ENCODE measurements at regions not wholly inside any gene's neighbourhood (a gene's known extent, or its start where the extent isn't known, plus 50 kb on each side); places are given as distances from the start of the nearest gene placed in this dataset.

DNA sequence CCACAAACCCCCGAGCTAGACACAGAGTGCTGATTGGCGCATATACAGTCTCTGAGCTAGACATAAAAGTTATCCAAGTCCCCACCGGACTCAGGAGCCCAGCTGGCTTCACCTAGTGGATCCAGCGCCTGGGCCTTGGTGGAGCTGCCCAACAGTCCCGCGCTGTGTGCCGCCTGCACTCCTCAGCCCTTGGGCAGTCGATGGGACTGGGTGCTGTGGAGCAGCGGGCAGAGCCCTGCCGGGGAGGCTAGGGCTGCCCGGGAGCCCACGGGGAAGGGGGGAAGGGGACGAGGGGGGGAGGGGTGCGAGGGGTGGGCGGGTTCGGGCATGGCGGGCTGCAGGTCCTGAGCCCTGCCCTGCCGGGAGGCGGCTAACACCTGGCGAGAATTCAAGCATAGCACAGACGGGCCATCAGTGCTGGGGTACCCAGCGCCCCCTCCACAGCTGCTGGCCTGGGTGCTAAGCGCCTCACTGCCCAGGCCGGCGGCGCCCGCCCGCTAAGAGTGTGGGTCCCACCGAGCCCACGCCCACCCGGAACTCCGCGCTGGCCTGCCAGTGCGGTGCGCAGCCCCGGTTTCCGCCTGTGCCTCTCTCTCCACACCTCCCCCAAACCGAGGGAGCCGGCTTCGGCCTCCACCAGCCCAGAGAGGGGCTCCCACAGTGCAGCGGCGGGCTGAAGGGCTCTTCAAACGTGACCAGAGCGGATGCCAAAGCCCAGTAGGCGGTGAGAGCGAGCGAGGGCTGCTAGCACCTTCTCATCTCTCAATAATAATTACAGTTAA is 391.2 kb upstream of the NUDT12 start:
- no peaks in the 10 kb centered on the region for H3K9me3 ChIP-seq (ENCODE audit: control insufficient read depth in 1 of 2, low read length in 2 of 2)
- no peaks in the 10 kb centered on the region for H3K36me3 ChIP-seq (ENCODE audit: insufficient read depth, low read length)
- H3K4me3 ChIP-seq (ENCODE audit: low read length in 2 of 2) = no peak overlapping the region
- no peaks in the 10 kb centered on the region for H3K4me1 ChIP-seq (ENCODE audit: insufficient read depth, low read length)
- Mint-ChIP-seq H3K4me3 (no peak overlapping the region), H3K36me3 (no peaks in the 10 kb centered on the region), H3K9me3 (peaks cover 0 to 6% (median 2%) of the 10 kb centered on the region in 8 donors), H3K4me1 (no peaks in the 10 kb centered on the region), H3K27me3 (no peaks in the 10 kb centered on the region), H3K27ac (no peak overlapping the region)
- H3K27me3 ChIP-seq (ENCODE audit: insufficient read depth, low read length) = no peaks in the 10 kb centered on the region
- DNase-seq = no peak
- ChIA-PET POLR2A (ENCODE audit: partially characterized antibody) (no interaction called here), CTCF (ENCODE audit: partially characterized antibody) (no interaction called here)
- intact Hi-C loops (cut with micrococcal nuclease) = no loop called here
- no peak overlapping the region for H3K27ac ChIP-seq (ENCODE audit: low read depth, low read length)

GRCh38 chr5:103951776-103952175 is 389.2 kb upstream of the NUDT12 start:
- POLR2A ChIA-PET (ENCODE audit: partially characterized antibody) = no interaction called here
- no peaks in the 10 kb centered on the region for H3K27me3 ChIP-seq (ENCODE audit: insufficient read depth, low read length)
- H3K27me3 Mint-ChIP-seq = no peaks in the 10 kb centered on the region
- no peak overlapping the region for H3K4me3 Mint-ChIP-seq
- no peak overlapping the region for H3K27ac ChIP-seq (ENCODE audit: low read depth, low read length)
- DNase-seq = no peak
- no peak overlapping the region for H3K4me3 ChIP-seq (ENCODE audit: low read length in 2 of 2)
- no peak overlapping the region for H3K27ac Mint-ChIP-seq
- H3K36me3 ChIP-seq (ENCODE audit: insufficient read depth, low read length) = no peaks in the 10 kb centered on the region
- H3K4me1 Mint-ChIP-seq = no peaks in the 10 kb centered on the region
- CTCF ChIA-PET (ENCODE audit: partially characterized antibody) = no interaction called here
- H3K4me1 ChIP-seq (ENCODE audit: insufficient read depth, low read length) = no peaks in the 10 kb centered on the region
- H3K36me3 Mint-ChIP-seq = no peaks in the 10 kb centered on the region
- intact Hi-C loops (cut with micrococcal nuclease) = no loop called here
- peaks cover 0 to 6% (median under 1%) of the 10 kb centered on the region in 8 donors for H3K9me3 Mint-ChIP-seq
- no peaks in the 10 kb centered on the region for H3K9me3 ChIP-seq (ENCODE audit: control insufficient read depth in 1 of 2, low read length in 2 of 2)

DNA sequence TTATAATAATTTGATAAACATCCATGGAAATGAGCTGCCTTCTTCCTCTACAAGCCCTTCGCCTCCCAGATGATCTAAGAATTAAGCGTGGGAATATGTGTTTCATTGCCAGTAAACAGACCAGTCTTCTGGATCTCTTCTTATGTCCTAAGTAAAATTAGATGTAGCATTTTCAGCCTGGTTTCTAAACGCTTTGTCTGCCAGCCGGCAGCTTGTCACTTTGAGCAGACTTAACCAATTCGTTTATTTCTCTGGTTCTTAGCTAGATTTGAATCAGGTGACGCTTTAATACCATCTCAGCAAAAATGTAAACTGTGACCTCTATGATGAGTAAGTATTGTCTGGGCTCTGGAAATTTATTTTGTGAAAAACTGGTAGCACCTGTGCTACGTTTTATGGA is 380.6 kb upstream of the NUDT12 start:
- H3K27me3 Mint-ChIP-seq = no peaks in the 10 kb centered on the region

DNA sequence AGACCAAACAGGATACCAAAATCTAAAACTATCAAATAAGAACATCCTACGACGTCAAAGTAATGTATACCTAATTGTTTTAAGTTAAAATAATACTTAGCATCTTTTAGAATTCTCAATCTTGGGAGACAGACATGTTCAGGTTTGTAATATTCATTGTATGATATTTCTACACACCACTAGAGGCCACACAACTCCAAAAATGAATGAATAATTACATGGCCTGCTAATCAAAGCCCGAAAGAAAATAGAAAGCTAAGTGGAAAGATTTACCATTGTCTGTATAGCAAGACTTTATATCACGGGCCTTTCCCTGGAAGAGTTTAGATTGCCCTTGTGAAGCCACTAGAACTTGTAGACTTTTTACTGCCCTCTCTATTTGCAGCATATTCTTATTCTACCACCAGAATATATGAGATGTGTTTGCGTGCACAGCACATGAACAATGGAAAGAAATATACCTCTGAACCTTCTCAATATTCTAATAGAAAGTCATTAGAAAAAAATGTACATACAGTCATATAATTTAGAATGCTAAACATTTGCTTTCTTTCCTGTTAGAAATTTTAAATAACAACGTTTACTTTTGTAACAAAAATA is 380.1 kb upstream of the NUDT12 start:
- no peak overlapping the region for H3K4me3 ChIP-seq (ENCODE audit: low read length in 2 of 2)
- no peaks in the 10 kb centered on the region for H3K27me3 Mint-ChIP-seq
- H3K4me3 Mint-ChIP-seq = no peak overlapping the region
- DNase-seq = no peak
- ChIA-PET CTCF (ENCODE audit: partially characterized antibody) (no interaction called here), POLR2A (ENCODE audit: partially characterized antibody) (no interaction called here)
- no peaks in the 10 kb centered on the region for H3K4me1 ChIP-seq (ENCODE audit: insufficient read depth, low read length)
- peaks cover 0 to 4% (median 0%) of the 10 kb centered on the region in 8 donors for H3K9me3 Mint-ChIP-seq
- H3K4me1 Mint-ChIP-seq = no peaks in the 10 kb centered on the region
- no peak overlapping the region for H3K27ac Mint-ChIP-seq
- no peaks in the 10 kb centered on the region for H3K9me3 ChIP-seq (ENCODE audit: control insufficient read depth in 1 of 2, low read length in 2 of 2)
- no peaks in the 10 kb centered on the region for H3K36me3 Mint-ChIP-seq
- H3K27me3 ChIP-seq (ENCODE audit: insufficient read depth, low read length) = no peaks in the 10 kb centered on the region
- no peaks in the 10 kb centered on the region for H3K36me3 ChIP-seq (ENCODE audit: insufficient read depth, low read length)
- intact Hi-C loops (cut with micrococcal nuclease) = no loop called here
- H3K27ac ChIP-seq (ENCODE audit: low read depth, low read length) = no peak overlapping the region

More for the DNA sequence above, 380.6 kb upstream of the NUDT12 start:
- DNase-seq = no peak
- H3K27me3 ChIP-seq (ENCODE audit: insufficient read depth, low read length) = no peaks in the 10 kb centered on the region
- intact Hi-C loops (cut with micrococcal nuclease) = no loop called here
- no peak overlapping the region for H3K4me3 ChIP-seq (ENCODE audit: low read length in 2 of 2)
- H3K9me3 ChIP-seq (ENCODE audit: control insufficient read depth in 1 of 2, low read length in 2 of 2) = no peaks in the 10 kb centered on the region
- CTCF ChIA-PET (ENCODE audit: partially characterized antibody) = no interaction called here
- H3K27ac ChIP-seq (ENCODE audit: low read depth, low read length) = no peak overlapping the region
- no peaks in the 10 kb centered on the region for H3K36me3 ChIP-seq (ENCODE audit: insufficient read depth, low read length)
- H3K4me3 Mint-ChIP-seq = no peak overlapping the region
- H3K27ac Mint-ChIP-seq = no peak overlapping the region
- H3K4me1 ChIP-seq (ENCODE audit: insufficient read depth, low read length) = no peaks in the 10 kb centered on the region
- POLR2A ChIA-PET (ENCODE audit: partially characterized antibody) = no interaction called here
- H3K4me1 Mint-ChIP-seq = no peaks in the 10 kb centered on the region
- H3K36me3 Mint-ChIP-seq = no peaks in the 10 kb centered on the region
- peaks cover 0 to 4% (median 0%) of the 10 kb centered on the region in 8 donors for H3K9me3 Mint-ChIP-seq

DNA sequence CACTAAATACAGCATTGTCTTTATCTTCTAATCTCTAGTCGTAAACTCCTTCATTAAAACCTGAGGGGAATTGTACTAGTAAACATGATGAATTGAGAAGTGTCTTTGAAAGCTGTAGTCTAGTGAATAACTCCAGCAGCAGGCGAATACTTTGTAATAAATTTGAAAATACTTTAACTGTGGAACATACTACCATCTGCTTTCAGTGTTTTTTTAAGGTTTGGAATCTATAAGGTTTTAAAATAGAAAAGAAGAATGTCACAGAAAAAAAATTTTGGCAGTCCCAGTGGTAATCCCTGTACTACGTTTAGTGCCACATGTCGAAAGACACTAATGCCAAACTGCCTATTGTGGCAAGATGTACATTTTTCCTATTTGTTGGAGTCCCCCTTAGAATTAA is 379.0 kb upstream of the NUDT12 start:
- Mint-ChIP-seq H3K36me3 (no peaks in the 10 kb centered on the region), H3K9me3 (peaks cover 0 to 4% (median 0%) of the 10 kb centered on the region in 8 donors), H3K27me3 (no peaks in the 10 kb centered on the region), H3K4me1 (no peaks in the 10 kb centered on the region), H3K4me3 (no peak overlapping the region), H3K27ac (no peak overlapping the region)
- ChIA-PET POLR2A (ENCODE audit: partially characterized antibody) (no interaction called here), CTCF (ENCODE audit: partially characterized antibody) (no interaction called here)
- Histone ChIP-seq H3K9me3 (ENCODE audit: control insufficient read depth in 1 of 2, low read length in 2 of 2) (no peaks in the 10 kb centered on the region), H3K27me3 (ENCODE audit: insufficient read depth, low read length) (no peaks in the 10 kb centered on the region), H3K36me3 (ENCODE audit: insufficient read depth, low read length) (no peaks in the 10 kb centered on the region), H3K4me1 (ENCODE audit: insufficient read depth, low read length) (no peaks in the 10 kb centered on the region), H3K4me3 (ENCODE audit: low read length in 2 of 2) (no peak overlapping the region), H3K27ac (ENCODE audit: low read depth, low read length) (no peak overlapping the region)
- intact Hi-C loops (cut with micrococcal nuclease) = no loop called here
- no peak for DNase-seq

- no peaks in the 10 kb centered on the region for H3K4me1 ChIP-seq (ENCODE audit: insufficient read depth, low read length)
- Mint-ChIP-seq H3K4me1 (no peaks in the 10 kb centered on the region), H3K36me3 (no peaks in the 10 kb centered on the region), H3K27ac (no peak overlapping the region), H3K9me3 (peaks cover 0 to 6% (median 3%) of the 10 kb centered on the region in 8 donors), H3K4me3 (no peak overlapping the region), H3K27me3 (no peaks in the 10 kb centered on the region)
- no peaks in the 10 kb centered on the region for H3K27me3 ChIP-seq (ENCODE audit: insufficient read depth, low read length)
- intact Hi-C loops (cut with micrococcal nuclease) = no loop called here
- H3K36me3 ChIP-seq (ENCODE audit: insufficient read depth, low read length) = no peaks in the 10 kb centered on the region
- no peaks in the 10 kb centered on the region for H3K9me3 ChIP-seq (ENCODE audit: control insufficient read depth in 1 of 2, low read length in 2 of 2)
- no peak overlapping the region for H3K4me3 ChIP-seq (ENCODE audit: low read length in 2 of 2)
- no peak for DNase-seq
- no peak overlapping the region for H3K27ac ChIP-seq (ENCODE audit: low read depth, low read length)
- ChIA-PET CTCF (ENCODE audit: partially characterized antibody) (no interaction called here), POLR2A (ENCODE audit: partially characterized antibody) (no interaction called here)
Observed at GRCh38 chr5:103938146-103938695, 375.6 kb upstream of the NUDT12 start.

DNA sequence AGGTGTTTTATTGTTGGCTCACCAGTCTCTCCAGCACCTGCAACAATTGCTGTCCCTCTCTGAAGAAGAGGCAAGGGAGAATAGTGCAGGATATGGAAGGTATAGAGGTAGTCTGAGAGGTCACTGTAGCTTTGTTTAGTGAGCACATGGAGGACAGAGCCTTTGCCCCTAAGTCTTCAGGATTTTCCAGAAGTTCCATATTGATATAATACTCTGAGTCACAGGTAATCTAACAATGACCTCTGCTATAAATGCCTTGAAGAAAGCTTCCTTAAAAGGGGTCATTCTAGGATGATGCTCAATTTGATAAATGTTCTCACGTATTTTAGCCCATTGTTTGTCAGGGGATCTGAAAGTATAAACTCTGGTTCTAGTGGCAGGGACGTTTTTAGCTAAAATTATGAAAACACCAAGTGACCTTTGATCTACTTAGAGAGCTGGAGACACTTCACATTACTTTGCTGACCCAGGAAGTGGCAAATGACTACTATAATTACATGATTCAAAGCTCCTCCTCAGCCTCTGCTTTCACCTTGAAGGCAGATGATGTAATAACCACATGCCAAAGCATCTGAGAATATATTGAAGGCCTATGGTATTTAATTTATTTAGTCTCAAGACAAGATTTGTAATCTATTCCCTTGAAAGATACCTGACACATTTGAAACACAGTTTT is 366.9 kb upstream of the NUDT12 start:
- Histone ChIP-seq H3K36me3 (ENCODE audit: insufficient read depth, low read length) (no peaks in the 10 kb centered on the region), H3K27ac (ENCODE audit: low read depth, low read length) (no peak overlapping the region), H3K27me3 (ENCODE audit: insufficient read depth, low read length) (no peaks in the 10 kb centered on the region), H3K4me1 (ENCODE audit: insufficient read depth, low read length) (no peaks in the 10 kb centered on the region), H3K4me3 (ENCODE audit: low read length in 2 of 2) (no peak overlapping the region), H3K9me3 (ENCODE audit: control insufficient read depth in 1 of 2, low read length in 2 of 2) (no peaks in the 10 kb centered on the region)
- no peak overlapping the region for H3K27ac Mint-ChIP-seq
- H3K4me1 Mint-ChIP-seq = no peaks in the 10 kb centered on the region
- intact Hi-C loops (cut with micrococcal nuclease) = no loop called here
- no peaks in the 10 kb centered on the region for H3K27me3 Mint-ChIP-seq
- H3K9me3 Mint-ChIP-seq = peaks cover 0 to 8% (median under 1%) of the 10 kb centered on the region in 8 donors
- CTCF ChIA-PET (ENCODE audit: partially characterized antibody) = no interaction called here
- no peaks in the 10 kb centered on the region for H3K36me3 Mint-ChIP-seq
- no peak for DNase-seq
- no peak overlapping the region for H3K4me3 Mint-ChIP-seq
- POLR2A ChIA-PET (ENCODE audit: partially characterized antibody) = no interaction called here
